ENCODE measurements at regions not wholly inside any gene's neighbourhood (a gene's known extent, or its start where the extent isn't known, plus 50 kb on each side); places are given as distances from the start of the nearest gene placed in this dataset.

DNA sequence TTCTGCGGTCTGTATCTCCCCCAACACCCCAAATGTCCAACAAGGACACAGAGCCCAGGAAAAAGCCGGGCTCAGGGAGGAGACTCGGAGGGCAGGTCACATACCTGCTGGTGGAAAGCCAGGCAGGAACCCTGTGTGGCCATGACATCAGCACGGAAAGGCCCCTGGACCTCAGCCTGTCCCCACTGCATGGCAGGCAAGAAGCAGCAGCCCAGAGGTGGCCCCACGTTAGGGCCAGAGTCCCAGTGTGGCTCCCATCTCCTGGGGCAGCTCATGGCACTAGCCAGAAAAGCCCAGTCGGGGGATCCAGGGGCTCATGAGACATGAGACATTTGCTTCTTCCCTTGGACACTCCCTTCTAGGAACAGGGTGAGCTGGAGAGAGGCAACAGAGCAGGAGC lies 258.7 kb downstream of the DLL1 start:
- TF ChIP-seq, protein P1, sequence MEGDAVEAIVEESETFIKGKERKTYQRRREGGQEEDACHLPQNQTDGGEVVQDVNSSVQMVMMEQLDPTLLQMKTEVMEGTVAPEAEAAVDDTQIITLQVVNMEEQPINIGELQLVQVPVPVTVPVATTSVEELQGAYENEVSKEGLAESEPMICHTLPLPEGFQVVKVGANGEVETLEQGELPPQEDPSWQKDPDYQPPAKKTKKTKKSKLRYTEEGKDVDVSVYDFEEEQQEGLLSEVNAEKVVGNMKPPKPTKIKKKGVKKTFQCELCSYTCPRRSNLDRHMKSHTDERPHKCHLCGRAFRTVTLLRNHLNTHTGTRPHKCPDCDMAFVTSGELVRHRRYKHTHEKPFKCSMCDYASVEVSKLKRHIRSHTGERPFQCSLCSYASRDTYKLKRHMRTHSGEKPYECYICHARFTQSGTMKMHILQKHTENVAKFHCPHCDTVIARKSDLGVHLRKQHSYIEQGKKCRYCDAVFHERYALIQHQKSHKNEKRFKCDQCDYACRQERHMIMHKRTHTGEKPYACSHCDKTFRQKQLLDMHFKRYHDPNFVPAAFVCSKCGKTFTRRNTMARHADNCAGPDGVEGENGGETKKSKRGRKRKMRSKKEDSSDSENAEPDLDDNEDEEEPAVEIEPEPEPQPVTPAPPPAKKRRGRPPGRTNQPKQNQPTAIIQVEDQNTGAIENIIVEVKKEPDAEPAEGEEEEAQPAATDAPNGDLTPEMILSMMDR (IDR thresholded peaks at IDR 0.05; ENCODE audit: low read depth, low read length), result no peak
- no peak for TF ChIP-seq POLR2A (IDR thresholded peaks at IDR 0.05; ENCODE audit: extremely low read depth, insufficient read length)
